Motor neuron (in vitro differentiated cells): ENCODE measurements at regions not wholly inside any gene's neighbourhood (a gene's known extent, or its start where the extent isn't known, plus 50 kb on each side); places are given as distances from the start of the nearest gene placed in this dataset.
A peak's percentile ranks its signal among the peaks of the same experiment; 100 is the strongest.

Experiments
- ATAC-seq, 8 experiments: fragments of 200-7000 bp; cut with Tn5 transposase; replicated peaks in 6 of 8; 2 replicates each; pipeline ENCODE4 v1.8.0; 2021; ENCODE audit warnings: mild to moderate bottlenecking in 8 of 8, moderate library complexity in 8 of 8
- H3K27ac ChIP-seq, 2 donors: fragments of 250-450 bp; sonication (Bioruptor Pico); 2 replicates each; pipeline ENCODE4 v1.9.0; 2021; ENCODE audit warnings: antibody characterized with exemption in 2 of 2, mild to moderate bottlenecking in 2 of 2, moderate library complexity in 1 of 2
- H3K4me1 ChIP-seq, 2 donors: fragments of 250-450 bp; sonication (Bioruptor Pico); replicated peaks in 1 of 2; 2 replicates each; pipeline ENCODE4 v1.6.1; 2021; ENCODE audit warnings: antibody characterized with exemption in 2 of 2, mild to moderate bottlenecking in 2 of 2, moderate library complexity in 1 of 2
- H3K4me3 ChIP-seq, 5 donors: fragments of 250-450 bp; sonication (Bioruptor Pico); 2 replicates each; pipeline ENCODE4 v1.9.0; 2021; ENCODE audit warnings: antibody characterized with exemption in 5 of 5, mild to moderate bottlenecking in 5 of 5, moderate library complexity in 4 of 5
- WGBS, 10 experiments: fragments of 450-650 bp; shearing (Covaris generic); methylation state at CpG; one replicate each; pipeline ENCODE4 v1.0.0; 2022; 5-methylcytosine and 5-hydroxymethylcytosine counted together
- in situ Hi-C, 9 experiments: fragments of 400-800 bp; cut with MboI; loops; one replicate each; pipeline ENCODE4 v1.15.0; 2021; ENCODE audit warnings: low sequenced_read_pairs in 9 of 9, low pct_unique_long_range_greater_than_20kb in 2 of 9; ENCODE audit not compliant: unreplicated experiment in 9 of 9

- in situ Hi-C loops, result loop anchor here in 1 of 9 experiments (25.0 kb wide), 1 partner anchor 677 kb away; the partner anchor contains the start of gene MARCKS
- ATAC-seq, result no peak
- Histone ChIP-seq H3K4me1 (peaks cover 7 to 12% of the 10 kb centered on the region in 2 donors), H3K27ac (no peak overlapping the region), H3K4me3 (no peak overlapping the region)
Measured at GRCh38 chr6:113185299-113185698, 671.8 kb upstream of the MARCKS start.

- Histone ChIP-seq H3K4me3 (no peak overlapping the region), H3K4me1 (peaks cover 0 to 10% of the 10 kb centered on the region in 2 donors), H3K27ac (no peak overlapping the region)
- 31 to 100% (median 73%) methylated on average over 1 of the region's 1 CpG; no CpG with 5 or more reads in 2 of the 10 experiments for WGBS, 10 experiments
- ATAC-seq, result no peak
- in situ Hi-C loops, result loop anchor here in 1 of 9 experiments (25.0 kb wide), 1 partner anchor 675 kb away; the partner anchor contains the start of gene MARCKS
Measured at GRCh38 chr6:113187661-113188060, 669.5 kb upstream of the MARCKS start.

GRCh38 chr6:113188962-113189361 is 668.2 kb upstream of the MARCKS start:
- Histone ChIP-seq H3K4me3 (no peak overlapping the region), H3K27ac (no peak overlapping the region), H3K4me1 (peaks cover 0 to 10% of the 10 kb centered on the region in 2 donors)
- WGBS, 10 experiments, result 80 to 100% (median 96%) methylated on average over 1 to 4 of the region's 4 CpGs; no CpG with 5 or more reads in 1 of the 10 experiments
- in situ Hi-C loops, result loop anchor here in 1 of 9 experiments (25.0 kb wide), 1 partner anchor 673 kb away; the partner anchor contains the start of gene MARCKS
- ATAC-seq, result no peak

- 72 to 100% (median 90%) methylated on average over 2 of the region's 2 CpGs; no CpG with 5 or more reads in 7 of the 10 experiments for WGBS, 10 experiments
- Histone ChIP-seq H3K27ac (no peak overlapping the region), H3K4me3 (no peak overlapping the region), H3K4me1 (peaks cover 0 to 10% of the 10 kb centered on the region in 2 donors)
- no peak for ATAC-seq
- in situ Hi-C loops, result loop anchor here in 1 of 9 experiments (25.0 kb wide), 1 partner anchor 672 kb away; the partner anchor contains the start of gene MARCKS
Measured at GRCh38 chr6:113190170-113190569, 667.0 kb upstream of the MARCKS start.

GRCh38 chr6:113194090-113194489 is 663.1 kb upstream of the MARCKS start:
- no peak for ATAC-seq
- Histone ChIP-seq H3K4me3 (no peak overlapping the region), H3K4me1 (no peaks in the 10 kb centered on the region), H3K27ac (no peak overlapping the region)
- 72 to 91% (median 87%) methylated on average over 1 to 2 of the region's 2 CpGs; no CpG with 5 or more reads in 2 of the 10 experiments for WGBS, 10 experiments
- in situ Hi-C loops, result loop anchor here in 1 of 9 experiments (25.0 kb wide), 1 partner anchor 668 kb away; the partner anchor contains the start of gene MARCKS

GRCh38 chr6:113202852-113203714 is 654.1 kb upstream of the MARCKS start:
- peak in 6 of 8 experiments; percentile 28 to 96 (median 93) for ATAC-seq
- Histone ChIP-seq H3K4me1 (peaks cover 14 to 27% of the 10 kb centered on the region in 2 donors), H3K27ac (no peak overlapping the region), H3K4me3 (no peak overlapping the region)
- in situ Hi-C loops, result no loop called here
- 0 to 100% (median 54%) methylated on average over 1 to 4 of the region's 4 CpGs; no CpG with 5 or more reads in 2 of the 10 experiments for WGBS, 10 experiments

GRCh38 chr6:113203715-113204110 is 653.4 kb upstream of the MARCKS start:
- 44 to 100% (median 100%) methylated on average over 1 to 4 of the region's 4 CpGs; no CpG with 5 or more reads in 3 of the 10 experiments for WGBS, 10 experiments
- in situ Hi-C loops, result no loop called here
- peak in 3 of 8 experiments; percentile 17 to 28 (median 18) for ATAC-seq
- Histone ChIP-seq H3K4me3 (no peak overlapping the region), H3K4me1 (peaks cover 14 to 27% of the 10 kb centered on the region in 2 donors), H3K27ac (no peak overlapping the region)

- no peak for ATAC-seq
- no peak overlapping the region for H3K4me3 ChIP-seq
- in situ Hi-C loops, result no loop called here
- 33 to 80% (median 67%) methylated on average over 1 of the region's 1 CpG; no CpG with 5 or more reads in 1 of the 10 experiments for WGBS, 10 experiments
- H3K4me1 ChIP-seq, result peaks cover 14 to 27% of the 10 kb centered on the region in 2 donors
- H3K27ac ChIP-seq, result no peak overlapping the region
Measured at GRCh38 chr6:113205553-113205952, 651.6 kb upstream of the MARCKS start.

- WGBS, 10 experiments, result 44 to 100% (median 92%) methylated on average over 1 to 2 of the region's 2 CpGs; no CpG with 5 or more reads in 1 of the 10 experiments
- H3K27ac ChIP-seq, result no peak overlapping the region
- peak in 1 of 8 experiments; percentile 21 for ATAC-seq
- H3K4me1 ChIP-seq, result peaks cover 3 to 4% of the 10 kb centered on the region in 2 donors
- no peak overlapping the region for H3K4me3 ChIP-seq
- in situ Hi-C loops, result no loop called here
Measured at GRCh38 chr6:113208726-113209125, 648.4 kb upstream of the MARCKS start.

- Histone ChIP-seq H3K4me1 (no peaks in the 10 kb centered on the region), H3K27ac (no peak overlapping the region), H3K4me3 (no peak overlapping the region)
- WGBS, 10 experiments, result 61 to 100% (median 85%) methylated on average over 1 to 4 of the region's 5 CpGs; no CpG with 5 or more reads in 2 of the 10 experiments
- no peak for ATAC-seq
- in situ Hi-C loops, result no loop called here
Measured at GRCh38 chr6:113209315-113209714, 647.8 kb upstream of the MARCKS start.

- ATAC-seq, result peak in 1 of 8 experiments; percentile 91
- in situ Hi-C loops, result no loop called here
- Histone ChIP-seq H3K4me3 (no peak overlapping the region), H3K4me1 (no peaks in the 10 kb centered on the region), H3K27ac (no peak overlapping the region)
Measured at GRCh38 chr6:113211170-113211569, 646.0 kb upstream of the MARCKS start.

- ATAC-seq, result no peak
- Histone ChIP-seq H3K4me3 (no peak overlapping the region), H3K4me1 (no peaks in the 10 kb centered on the region), H3K27ac (no peak overlapping the region)
- in situ Hi-C loops, result no loop called here
- 77 to 100% (median 100%) methylated on average over 1 to 2 of the region's 2 CpGs; no CpG with 5 or more reads in 1 of the 10 experiments for WGBS, 10 experiments
Measured at GRCh38 chr6:113219783-113220182, 637.4 kb upstream of the MARCKS start.

- ATAC-seq, result no peak
- Histone ChIP-seq H3K4me3 (no peak overlapping the region), H3K27ac (no peak overlapping the region), H3K4me1 (no peaks in the 10 kb centered on the region)
- 67 to 100% (median 100%) methylated on average over 1 to 2 of the region's 2 CpGs; no CpG with 5 or more reads in 1 of the 10 experiments for WGBS, 10 experiments
- in situ Hi-C loops, result no loop called here
Measured at GRCh38 chr6:113220832-113221231, 636.3 kb upstream of the MARCKS start.
